ENCODE measurements at regions not wholly inside any gene's neighbourhood (a gene's known extent, or its start where the extent isn't known, plus 50 kb on each side); places are given as distances from the start of the nearest gene placed in this dataset.

DNA sequence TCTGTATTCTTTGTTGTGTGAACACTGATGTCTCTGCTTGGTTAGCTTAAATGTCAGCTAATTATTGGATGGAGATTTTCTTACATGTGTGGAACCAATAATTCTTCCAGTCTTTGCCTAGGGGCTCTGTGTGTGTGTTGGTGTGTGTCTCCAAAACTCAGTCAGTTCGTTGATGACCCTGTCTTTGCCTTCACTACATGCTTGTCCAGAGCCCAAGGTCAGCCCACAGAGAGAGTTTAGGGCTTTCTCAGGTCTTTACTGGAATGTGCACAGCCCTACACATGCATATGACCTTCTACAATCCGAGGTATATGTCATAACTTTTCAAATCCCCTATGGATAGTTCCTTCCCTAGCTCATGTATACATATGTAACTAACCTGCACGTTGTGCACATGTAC lies 74.1 kb upstream of the LDAH start:
- no peaks in the 10 kb centered on the region for H3K9me3 Mint-ChIP-seq

GRCh38 chr2:20884829-20885228 lies 61.9 kb upstream of the LDAH start:
- Mint-ChIP-seq H3K27ac (no peak overlapping the region), H3K27me3 (peaks cover 14% of the 10 kb centered on the region), H3K9me3 (peaks cover 3% of the 10 kb centered on the region), H3K4me1 (ENCODE audit: low read depth) (no peaks in the 10 kb centered on the region), H3K36me3 (ENCODE audit: low read depth) (no peaks in the 10 kb centered on the region), H3K4me3 (no peak overlapping the region)
- Histone ChIP-seq H3K9me3 (ENCODE audit: control insufficient read depth in 1 of 2, insufficient read depth in 1 of 2, low read length in 2 of 2) (peaks cover 0 to 7% of the 10 kb centered on the region in 2 experiments), H3K27ac (ENCODE audit: low read depth in 1 of 2, low read length in 2 of 2) (no peak overlapping the region), H3K4me1 (ENCODE audit: insufficient read depth, low read length) (no peaks in the 10 kb centered on the region), H3K36me3 (ENCODE audit: insufficient read depth, low read length) (no peaks in the 10 kb centered on the region), H3K27me3 (ENCODE audit: control insufficient read depth in 1 of 2, insufficient read depth in 2 of 2, low read length in 2 of 2) (no peaks in the 10 kb centered on the region), H3K4me3 (ENCODE audit: low read length) (no peak overlapping the region)
- ChIA-PET POLR2A (no interaction called here), CTCF (no interaction called here)
- DNase-seq (no peak), ATAC-seq (ENCODE audit: poor library complexity) (no peak)
- TF ChIP-seq, protein P1, sequence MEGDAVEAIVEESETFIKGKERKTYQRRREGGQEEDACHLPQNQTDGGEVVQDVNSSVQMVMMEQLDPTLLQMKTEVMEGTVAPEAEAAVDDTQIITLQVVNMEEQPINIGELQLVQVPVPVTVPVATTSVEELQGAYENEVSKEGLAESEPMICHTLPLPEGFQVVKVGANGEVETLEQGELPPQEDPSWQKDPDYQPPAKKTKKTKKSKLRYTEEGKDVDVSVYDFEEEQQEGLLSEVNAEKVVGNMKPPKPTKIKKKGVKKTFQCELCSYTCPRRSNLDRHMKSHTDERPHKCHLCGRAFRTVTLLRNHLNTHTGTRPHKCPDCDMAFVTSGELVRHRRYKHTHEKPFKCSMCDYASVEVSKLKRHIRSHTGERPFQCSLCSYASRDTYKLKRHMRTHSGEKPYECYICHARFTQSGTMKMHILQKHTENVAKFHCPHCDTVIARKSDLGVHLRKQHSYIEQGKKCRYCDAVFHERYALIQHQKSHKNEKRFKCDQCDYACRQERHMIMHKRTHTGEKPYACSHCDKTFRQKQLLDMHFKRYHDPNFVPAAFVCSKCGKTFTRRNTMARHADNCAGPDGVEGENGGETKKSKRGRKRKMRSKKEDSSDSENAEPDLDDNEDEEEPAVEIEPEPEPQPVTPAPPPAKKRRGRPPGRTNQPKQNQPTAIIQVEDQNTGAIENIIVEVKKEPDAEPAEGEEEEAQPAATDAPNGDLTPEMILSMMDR (IDR thresholded peaks at IDR 0.05) = no peak
- intact Hi-C loops (cut with DNase I, micrococcal nuclease) = no loop called here

More for the DNA sequence above, 74.1 kb upstream of the LDAH start:
- Histone ChIP-seq H3K4me1 (ENCODE audit: insufficient read depth, low read length) (no peaks in the 10 kb centered on the region), H3K36me3 (ENCODE audit: insufficient read depth, low read length) (no peaks in the 10 kb centered on the region), H3K27me3 (ENCODE audit: control insufficient read depth in 1 of 2, insufficient read depth in 2 of 2, low read length in 2 of 2) (peaks cover 0 to 8% of the 10 kb centered on the region in 2 experiments), H3K9me3 (ENCODE audit: control insufficient read depth in 1 of 2, insufficient read depth in 1 of 2, low read length in 2 of 2) (peaks cover 0 to 6% of the 10 kb centered on the region in 2 experiments), H3K27ac (ENCODE audit: low read depth in 1 of 2, low read length in 2 of 2) (no peak overlapping the region), H3K4me3 (ENCODE audit: low read length) (no peak overlapping the region)
- TF ChIP-seq, protein P1 (IDR thresholded peaks at IDR 0.05) = no peak
- POLR2A ChIA-PET = no interaction called here
- ATAC-seq (ENCODE audit: poor library complexity) (no peak), DNase-seq (no peak)
- intact Hi-C loops (cut with DNase I, micrococcal nuclease) = no loop called here
- Mint-ChIP-seq H3K27me3 (peaks cover 49% of the 10 kb centered on the region), H3K27ac (no peak overlapping the region), H3K4me3 (no peak overlapping the region), H3K4me1 (ENCODE audit: low read depth) (no peaks in the 10 kb centered on the region), H3K36me3 (ENCODE audit: low read depth) (no peaks in the 10 kb centered on the region)
- CTCF ChIA-PET = no interaction called here

GRCh38 chr2:20882466-20883170 lies 59.7 kb upstream of the LDAH start:
- Histone ChIP-seq H3K4me3 (ENCODE audit: low read length) (no peak overlapping the region), H3K27ac (ENCODE audit: low read depth in 1 of 2, low read length in 2 of 2) (no peak overlapping the region), H3K4me1 (ENCODE audit: insufficient read depth, low read length) (no peaks in the 10 kb centered on the region), H3K27me3 (ENCODE audit: control insufficient read depth in 1 of 2, insufficient read depth in 2 of 2, low read length in 2 of 2) (no peaks in the 10 kb centered on the region), H3K9me3 (ENCODE audit: control insufficient read depth in 1 of 2, insufficient read depth in 1 of 2, low read length in 2 of 2) (peaks cover 0 to 14% of the 10 kb centered on the region in 2 experiments), H3K36me3 (ENCODE audit: insufficient read depth, low read length) (no peaks in the 10 kb centered on the region)
- H3K27ac Mint-ChIP-seq = no peak overlapping the region
- H3K27me3 Mint-ChIP-seq = peaks cover 14% of the 10 kb centered on the region
- TF ChIP-seq, protein P1 (IDR thresholded peaks at IDR 0.05) = no peak
- CTCF ChIA-PET = no interaction called here
- no peak overlapping the region for H3K4me3 Mint-ChIP-seq
- H3K4me1 Mint-ChIP-seq (ENCODE audit: low read depth) = no peaks in the 10 kb centered on the region
- peaks cover 3% of the 10 kb centered on the region for H3K9me3 Mint-ChIP-seq
- ATAC-seq (ENCODE audit: poor library complexity) = no peak
- intact Hi-C loops (cut with DNase I, micrococcal nuclease) = no loop called here
- no peak for DNase-seq
- POLR2A ChIA-PET = no interaction called here
- no peaks in the 10 kb centered on the region for H3K36me3 Mint-ChIP-seq (ENCODE audit: low read depth)

Data from CD4-positive, alpha-beta T cell (primary cell).